ENCODE measurements at regions not wholly inside any gene's neighbourhood (a gene's known extent, or its start where the extent isn't known, plus 50 kb on each side); places are given as distances from the start of the nearest gene placed in this dataset.
"Not testable (repeated sequence)": the region's sequence is repeated elsewhere in the genome, so short reads cannot be mapped to it uniquely, and the experiment has no call there.

GRCh38 chrX:68953331-68953730 is 124.5 kb downstream of the EFNB1 start:
- no peak for DNase-seq (ENCODE audit: low read depth in 4 of 4, low spot score in 3 of 4)

GRCh38 chrX:68951942-68952619 is 123.3 kb downstream of the EFNB1 start:
- not testable (repeated sequence) for DNase-seq (ENCODE audit: low read depth in 4 of 4, low spot score in 3 of 4)

- DNase-seq (ENCODE audit: low read depth in 4 of 4, low spot score in 3 of 4): no peak
These were observed 122.1 kb downstream of the EFNB1 start for GRCh38 chrX:68950937-68951336.

GRCh38 chrX:68947882-68948605 is 119.2 kb downstream of the EFNB1 start:
- DNase-seq (ENCODE audit: low read depth in 4 of 4, low spot score in 3 of 4): no peak

GRCh38 chrX:68945603-68946228 is 116.9 kb downstream of the EFNB1 start:
- DNase-seq (ENCODE audit: low read depth in 4 of 4, low spot score in 3 of 4): no peak

GRCh38 chrX:68945081-68945602 is 116.3 kb downstream of the EFNB1 start:
- no peak for DNase-seq (ENCODE audit: low read depth in 4 of 4, low spot score in 3 of 4)

- DNase-seq (ENCODE audit: low read depth in 4 of 4, low spot score in 3 of 4): no peak
These were observed 115.4 kb downstream of the EFNB1 start for GRCh38 chrX:68944211-68944610.

- no peak for DNase-seq (ENCODE audit: low read depth in 4 of 4, low spot score in 3 of 4)
These were observed 114.0 kb downstream of the EFNB1 start for GRCh38 chrX:68942840-68943239.

GRCh38 chrX:68942104-68942503 is 113.3 kb downstream of the EFNB1 start:
- DNase-seq (ENCODE audit: low read depth in 4 of 4, low spot score in 3 of 4): no peak

- DNase-seq (ENCODE audit: low read depth in 4 of 4, low spot score in 3 of 4): no peak
These were observed 112.6 kb downstream of the EFNB1 start for GRCh38 chrX:68941385-68941952.

- no peak for DNase-seq (ENCODE audit: low read depth in 4 of 4, low spot score in 3 of 4)
These were observed 111.8 kb downstream of the EFNB1 start for GRCh38 chrX:68940601-68941000.

- DNase-seq (ENCODE audit: low read depth in 4 of 4, low spot score in 3 of 4): no peak
These were observed 111.0 kb downstream of the EFNB1 start for GRCh38 chrX:68939868-68940267.

GRCh38 chrX:68938244-68939004 is 109.6 kb downstream of the EFNB1 start:
- DNase-seq (ENCODE audit: low read depth in 4 of 4, low spot score in 3 of 4): no peak

- DNase-seq (ENCODE audit: low read depth in 4 of 4, low spot score in 3 of 4): no peak
These were observed 108.8 kb downstream of the EFNB1 start for GRCh38 chrX:68937581-68937980.

GRCh38 chrX:68936608-68937007 is 107.8 kb downstream of the EFNB1 start:
- DNase-seq (ENCODE audit: low read depth in 4 of 4, low spot score in 3 of 4): no peak

- DNase-seq (ENCODE audit: low read depth in 4 of 4, low spot score in 3 of 4): no peak
These were observed 107.3 kb downstream of the EFNB1 start for GRCh38 chrX:68936126-68936525.

- no peak for DNase-seq (ENCODE audit: low read depth in 4 of 4, low spot score in 3 of 4)
These were observed 106.5 kb downstream of the EFNB1 start for GRCh38 chrX:68935362-68935761.

- DNase-seq (ENCODE audit: low read depth in 4 of 4, low spot score in 3 of 4): no peak
These were observed 106.1 kb downstream of the EFNB1 start for GRCh38 chrX:68934922-68935321.

GRCh38 chrX:68934421-68934820 is 105.6 kb downstream of the EFNB1 start:
- DNase-seq (ENCODE audit: low read depth in 4 of 4, low spot score in 3 of 4): no peak

GRCh38 chrX:68932611-68933010 is 103.8 kb downstream of the EFNB1 start:
- DNase-seq (ENCODE audit: low read depth in 4 of 4, low spot score in 3 of 4): no peak

GRCh38 chrX:68931345-68931744 is 102.5 kb downstream of the EFNB1 start:
- no peak for DNase-seq (ENCODE audit: low read depth in 4 of 4, low spot score in 3 of 4)
